Lung (tissue), 11 donors: ENCODE measurements at regions not wholly inside any gene's neighbourhood (a gene's known extent, or its start where the extent isn't known, plus 50 kb on each side); places are given as distances from the start of the nearest gene placed in this dataset.

Source experiments
- ATAC-seq: fragments of 200-7000 bp; cut with Tn5 transposase; one replicate; pipeline ENCODE4 v1.9.1; 2020; ENCODE audit warnings: moderate number of reproducible peaks; ENCODE audit not compliant: insufficient read depth, low FRiP score
- DNase-seq, 3 donors: peaks; one replicate each; pipeline ENCODE4 v3.0.0-alpha.2; 2013 to 2017
- H3K27ac ChIP-seq, 2 donors: one replicate each; pipeline ENCODE4 v1.5.1; 2013; ENCODE audit warnings: mild to moderate bottlenecking in 2 of 2, moderate library complexity in 2 of 2, control low read depth in 1 of 2, inconsistent platforms in 1 of 2, low read depth in 1 of 2, low read length in 1 of 2
- H3K27me3 ChIP-seq, 3 donors: one replicate each; pipeline ENCODE4 v1.5.1; 2013; ENCODE audit warnings: low read length in 2 of 3; ENCODE audit not compliant: control insufficient read depth in 3 of 3, insufficient read depth in 3 of 3
- H3K36me3 ChIP-seq, 4 donors: one replicate each; pipeline ENCODE4 v1.5.1; 2013; ENCODE audit warnings: low read length in 4 of 4, mild to moderate bottlenecking in 1 of 4, moderate library complexity in 1 of 4; ENCODE audit not compliant: control insufficient read depth in 4 of 4, insufficient read depth in 4 of 4
- H3K4me1 ChIP-seq, 5 donors: one replicate each; pipeline ENCODE4 v1.5.1; 2013; ENCODE audit warnings: low read length in 5 of 5, mild to moderate bottlenecking in 2 of 5, moderate library complexity in 1 of 5; ENCODE audit not compliant: control insufficient read depth in 5 of 5, insufficient read depth in 5 of 5
- H3K4me3 ChIP-seq: one replicate; pipeline ENCODE4 v1.5.1; 2013; ENCODE audit warnings: mild to moderate bottlenecking, control low read depth, moderate library complexity
- H3K9ac ChIP-seq, 2 donors: one replicate each; pipeline ENCODE4 v1.5.1; 2013; ENCODE audit warnings: low read length in 2 of 2, control low read depth in 1 of 2; ENCODE audit not compliant: insufficient read depth in 1 of 2
- H3K9me3 ChIP-seq, 4 donors: one replicate each; pipeline ENCODE4 v1.5.1; 2013; ENCODE audit warnings: low read length in 3 of 4, mild to moderate bottlenecking in 1 of 4, moderate library complexity in 1 of 4; ENCODE audit not compliant: control insufficient read depth in 4 of 4, insufficient read depth in 3 of 4
- CTCF ChIP-seq: IDR thresholded peaks from 2 replicates; pipeline ENCODE4 v1.5.1; 2012; ENCODE audit warnings: mild to moderate bottlenecking; ENCODE audit errors: control extremely low read depth, extremely low read depth
- whole genome bisulfite sequencing, 2 donors: extraction: QIAGEN DNeasy Blood & Tissue Kit; methylation state at CpG; one replicate each; pipeline ENCODE4 v1.1.7; 2013; 5-methylcytosine and 5-hydroxymethylcytosine counted together
- donor health status: control.
- donor health status: control.
- donor health status: Bipolar disorder and iron deficiency.
- donor health status: healthy.
- donor health status: DM: yes; HTN: yes; CAD: no.

GRCh38 chr2:22998359-22998758 is 386.6 kb upstream of the KLHL29 start:
- Histone ChIP-seq H3K4me1 (no peaks in the 10 kb centered on the region), H3K27ac (no peak overlapping the region), H3K4me3 (no peak overlapping the region), H3K27me3 (no peaks in the 10 kb centered on the region), H3K36me3 (no peaks in the 10 kb centered on the region), H3K9me3 (no peaks in the 10 kb centered on the region), H3K9ac (no peak overlapping the region)
- 74 to 92% methylated on average over 3 of the region's 3 CpGs for WGBS, 2 donors
- DNase-seq (no peak), ATAC-seq (no peak)
- TF ChIP-seq CTCF, result no peak

GRCh38 chr2:22999951-23000350 is 385.0 kb upstream of the KLHL29 start:
- H3K27ac ChIP-seq, result no peak overlapping the region
- no peaks in the 10 kb centered on the region for H3K4me1 ChIP-seq
- no peak for DNase-seq
- no peaks in the 10 kb centered on the region for H3K27me3 ChIP-seq
- no peaks in the 10 kb centered on the region for H3K36me3 ChIP-seq
- WGBS, 2 donors, result 70 to 96% methylated on average over 4 of the region's 4 CpGs
- H3K9ac ChIP-seq, result no peak overlapping the region
- no peak for TF ChIP-seq CTCF
- H3K9me3 ChIP-seq, result no peaks in the 10 kb centered on the region
- no peak for ATAC-seq
- no peak overlapping the region for H3K4me3 ChIP-seq

GRCh38 chr2:23002234-23002633 is 382.7 kb upstream of the KLHL29 start:
- ATAC-seq (no peak), DNase-seq (no peak)
- no peaks in the 10 kb centered on the region for H3K27me3 ChIP-seq
- H3K36me3 ChIP-seq, result no peaks in the 10 kb centered on the region
- no peak overlapping the region for H3K27ac ChIP-seq
- H3K9ac ChIP-seq, result no peak overlapping the region
- peaks cover 0 to 2% (median 0%) of the 10 kb centered on the region in 4 donors for H3K9me3 ChIP-seq
- no peak for TF ChIP-seq CTCF
- 93% methylated on average over 1 of the region's 1 CpG for WGBS, 2 donors
- H3K4me3 ChIP-seq, result no peak overlapping the region
- H3K4me1 ChIP-seq, result peaks cover 0 to 4% (median 0%) of the 10 kb centered on the region in 5 donors

- Histone ChIP-seq H3K36me3 (no peaks in the 10 kb centered on the region), H3K4me3 (no peak overlapping the region), H3K27me3 (no peaks in the 10 kb centered on the region), H3K9me3 (peaks cover 0 to 3% (median 0%) of the 10 kb centered on the region in 4 donors), H3K9ac (no peak overlapping the region), H3K4me1 (peaks cover 0 to 16% (median 0%) of the 10 kb centered on the region in 5 donors), H3K27ac (no peak overlapping the region)
- TF ChIP-seq CTCF, result no peak
- ATAC-seq, result no peak
- DNase-seq, result no peak
- WGBS, 2 donors, result 70 to 90% methylated on average over 4 of the region's 4 CpGs
These were observed 379.5 kb upstream of the KLHL29 start for GRCh38 chr2:23005469-23005868.
